ENCODE measurements at regions not wholly inside any gene's neighbourhood (a gene's known extent, or its start where the extent isn't known, plus 50 kb on each side); places are given as distances from the start of the nearest gene placed in this dataset.

DNA sequence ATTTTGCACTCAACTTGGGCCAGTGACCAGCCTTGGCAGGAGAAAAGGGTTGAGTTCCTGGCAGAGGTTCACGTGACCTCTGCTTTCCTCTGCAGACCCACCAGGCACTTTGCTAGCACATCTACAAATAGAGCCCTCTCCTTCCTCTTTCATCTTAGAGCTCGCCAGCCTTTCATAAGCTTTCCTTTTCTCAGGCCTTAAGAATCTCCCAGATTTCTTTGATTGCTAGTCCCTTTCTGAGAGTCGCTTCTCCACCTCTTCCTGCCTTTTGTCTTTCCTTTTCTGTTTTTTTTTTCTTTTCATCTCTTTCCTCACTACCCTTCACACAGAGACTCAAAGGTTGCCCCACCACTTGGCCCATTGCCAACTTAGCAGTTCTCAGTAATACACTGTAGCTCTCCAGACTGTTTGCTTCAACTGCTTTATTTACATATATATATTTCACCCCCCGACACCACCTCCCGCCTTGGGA, 375.7 kb upstream of the SPRY2 start:
- Histone ChIP-seq H3K4me3 (no peak overlapping the region), H3K9me3 (replicated peaks; ENCODE audit: control insufficient read depth, insufficient read depth, low read length) (no peaks in the 10 kb centered on the region), H3K36me3 (ENCODE audit: control insufficient read depth in 2 of 2, insufficient read depth in 2 of 2, low read length in 1 of 2) (no peaks in the 10 kb centered on the region), H3K79me2 (ENCODE audit: control insufficient read depth, insufficient read depth, low read length) (no peaks in the 10 kb centered on the region), H3K9ac (ENCODE audit: control insufficient read depth, insufficient read depth, low read length) (no peak overlapping the region), H3K4me2 (ENCODE audit: control insufficient read depth, insufficient read depth) (no peak overlapping the region), H4K20me1 (ENCODE audit: control insufficient read depth, insufficient read depth) (no peaks in the 10 kb centered on the region), H2AFZ (ENCODE audit: control insufficient read depth, low read depth, low read length) (no peak overlapping the region), H3K4me1 (ENCODE audit: control insufficient read depth, insufficient read depth, low read length) (no peaks in the 10 kb centered on the region), H3K27me3 (replicated peaks in 1 of 2; ENCODE audit: control insufficient read depth in 2 of 2, insufficient read depth in 2 of 2, low read length in 1 of 2) (no peaks in the 10 kb centered on the region), H3K27ac (ENCODE audit: control insufficient read depth, insufficient read depth) (no peak overlapping the region)
- ChIA-PET POLR2A (interaction anchor here (0.7 kb wide), 1 partner anchor 1079 kb away, joined by 3 read pairs; no protein-coding TSS in a partner anchor), RAD21 (ENCODE audit: unreplicated experiment) (interaction anchor here (1.2 kb wide), 1 partner anchor 18 kb away, joined by 3 read pairs; no protein-coding TSS in a partner anchor), SMC1A (ENCODE audit: uncharacterized antibody, unreplicated experiment) (interaction anchor here (0.6 to 0.9 kb wide), 4 partner anchors 24 to 178 kb away, joined by 3 read pairs; no protein-coding TSS in a partner anchor), CTCF (interaction anchor here (0.6 kb wide), 1 partner anchor 59 kb away, joined by 3 read pairs; no protein-coding TSS in a partner anchor)
- ATAC-seq = peak; percentile 54
- FAIRE-seq = no peak
- TF ChIP-seq RAD51 (IDR thresholded peaks at IDR 0.05) (peak; percentile 50; the same call in 1 of the 2 replicates), DPF2 (IDR thresholded peaks at IDR 0.05) (no peak), SMAD1 (IDR thresholded peaks at IDR 0.05; ENCODE audit: low read depth, partially characterized antibody) (peak; percentile 98), BHLHE40 (IDR thresholded peaks at IDR 0.05; ENCODE audit: borderline replicate concordance in 1 of 2, low read depth in 2 of 2, low read length in 1 of 2) (peak in 1 of 2 experiments; percentile 49; a peak in 1 of 4 replicates)
- intact Hi-C loops (cut with micrococcal nuclease; ENCODE audit: unreplicated experiment) = no loop called here
- DNase-seq (ENCODE audit: low read depth, low spot score) = no peak
- in situ Hi-C loops (cut with MboI) = no loop called here
- BruUV-seq (replicated peaks) = no TSS peak
- WGBS (ENCODE audit: insufficient coverage, insufficient replicate concordance, low lambda C conversion rate, missing lambda C conversion rate) = 2% methylated on average over 5 of the region's 5 CpGs

- Histone ChIP-seq H3K27me3 (replicated peaks in 1 of 2; ENCODE audit: control insufficient read depth in 2 of 2, insufficient read depth in 2 of 2, low read length in 1 of 2) (no peaks in the 10 kb centered on the region), H3K36me3 (ENCODE audit: control insufficient read depth in 2 of 2, insufficient read depth in 2 of 2, low read length in 1 of 2) (no peaks in the 10 kb centered on the region), H3K4me1 (ENCODE audit: control insufficient read depth, insufficient read depth, low read length) (no peaks in the 10 kb centered on the region), H3K4me2 (ENCODE audit: control insufficient read depth, insufficient read depth) (no peak overlapping the region), H4K20me1 (ENCODE audit: control insufficient read depth, insufficient read depth) (no peaks in the 10 kb centered on the region), H3K9me3 (replicated peaks; ENCODE audit: control insufficient read depth, insufficient read depth, low read length) (no peaks in the 10 kb centered on the region), H2AFZ (ENCODE audit: control insufficient read depth, low read depth, low read length) (no peak overlapping the region), H3K79me2 (ENCODE audit: control insufficient read depth, insufficient read depth, low read length) (no peaks in the 10 kb centered on the region), H3K27ac (ENCODE audit: control insufficient read depth, insufficient read depth) (no peak overlapping the region), H3K4me3 (no peak overlapping the region), H3K9ac (ENCODE audit: control insufficient read depth, insufficient read depth, low read length) (no peak overlapping the region)
- ATAC-seq = no peak
- ChIA-PET RAD21 (ENCODE audit: unreplicated experiment) (no interaction called here), SMC1A (ENCODE audit: uncharacterized antibody, unreplicated experiment) (interaction anchor here (3.1 kb wide), 1 partner anchor 10 kb away, joined by 15 read pairs; no protein-coding TSS in a partner anchor), POLR2A (no interaction called here), CTCF (no interaction called here)
- 0% methylated on average over 2 of the region's 2 CpGs for WGBS (ENCODE audit: insufficient coverage, insufficient replicate concordance, low lambda C conversion rate, missing lambda C conversion rate)
- FAIRE-seq = no peak
- DNase-seq (ENCODE audit: low read depth, low spot score) = no peak
- TF ChIP-seq, protein P1, sequence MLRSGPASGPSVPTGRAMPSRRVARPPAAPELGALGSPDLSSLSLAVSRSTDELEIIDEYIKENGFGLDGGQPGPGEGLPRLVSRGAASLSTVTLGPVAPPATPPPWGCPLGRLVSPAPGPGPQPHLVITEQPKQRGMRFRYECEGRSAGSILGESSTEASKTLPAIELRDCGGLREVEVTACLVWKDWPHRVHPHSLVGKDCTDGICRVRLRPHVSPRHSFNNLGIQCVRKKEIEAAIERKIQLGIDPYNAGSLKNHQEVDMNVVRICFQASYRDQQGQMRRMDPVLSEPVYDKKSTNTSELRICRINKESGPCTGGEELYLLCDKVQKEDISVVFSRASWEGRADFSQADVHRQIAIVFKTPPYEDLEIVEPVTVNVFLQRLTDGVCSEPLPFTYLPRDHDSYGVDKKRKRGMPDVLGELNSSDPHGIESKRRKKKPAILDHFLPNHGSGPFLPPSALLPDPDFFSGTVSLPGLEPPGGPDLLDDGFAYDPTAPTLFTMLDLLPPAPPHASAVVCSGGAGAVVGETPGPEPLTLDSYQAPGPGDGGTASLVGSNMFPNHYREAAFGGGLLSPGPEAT (IDR thresholded peaks at IDR 0.05; ENCODE audit: low read depth) = no peak
- TF ChIP-seq ZZZ3 (IDR thresholded peaks at IDR 0.05; ENCODE audit: control insufficient read depth, insufficient read length, low read depth) = no peak
- no peak for TF ChIP-seq SRF (IDR thresholded peaks at IDR 0.05; ENCODE audit: low read depth in 2 of 2, low read length in 2 of 2)
- TF ChIP-seq SMARCA5 (IDR thresholded peaks at IDR 0.05) = no peak
- TF ChIP-seq, protein P2, sequence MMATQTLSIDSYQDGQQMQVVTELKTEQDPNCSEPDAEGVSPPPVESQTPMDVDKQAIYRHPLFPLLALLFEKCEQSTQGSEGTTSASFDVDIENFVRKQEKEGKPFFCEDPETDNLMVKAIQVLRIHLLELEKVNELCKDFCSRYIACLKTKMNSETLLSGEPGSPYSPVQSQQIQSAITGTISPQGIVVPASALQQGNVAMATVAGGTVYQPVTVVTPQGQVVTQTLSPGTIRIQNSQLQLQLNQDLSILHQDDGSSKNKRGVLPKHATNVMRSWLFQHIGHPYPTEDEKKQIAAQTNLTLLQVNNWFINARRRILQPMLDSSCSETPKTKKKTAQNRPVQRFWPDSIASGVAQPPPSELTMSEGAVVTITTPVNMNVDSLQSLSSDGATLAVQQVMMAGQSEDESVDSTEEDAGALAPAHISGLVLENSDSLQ (IDR thresholded peaks at IDR 0.05) = no peak
- no TSS peak for BruUV-seq (replicated peaks)
- in situ Hi-C loops (cut with MboI) = no loop called here
- intact Hi-C loops (cut with micrococcal nuclease; ENCODE audit: unreplicated experiment) = no loop called here
Observed at GRCh38 chr13:80712026-80712425, 371.1 kb upstream of the SPRY2 start.

All from GM12878 (cell line).